WTC11 (cell line): ENCODE measurements at regions not wholly inside any gene's neighbourhood (a gene's known extent, or its start where the extent isn't known, plus 50 kb on each side); places are given as distances from the start of the nearest gene placed in this dataset.

Experiments
- ATAC-seq: fragments of 200-7000 bp; cut with Tn5 transposase; 2 replicates; pipeline ENCODE4 v1.10.0; 2021; ENCODE audit warnings: mild to moderate bottlenecking, moderate library complexity
- CTCF ChIA-PET: fragments of 300-600 bp; sonication (Branson Sonifier 250); formaldehyde crosslinking; loops from one replicate; lab custom pipeline; 2021; ENCODE audit warnings: antibody characterized with exemption; lab: Charles Lee
- POLR2A ChIA-PET: fragments of 350-600 bp; sonication (Branson Sonifier 250); formaldehyde crosslinking; loops from one replicate; lab custom pipeline; 2021; ENCODE audit warnings: antibody characterized with exemption; lab: Charles Lee
- DNase-seq: peaks from one replicate; pipeline ENCODE4 v3.0.0; 2021; ENCODE audit warnings: low spot score
- H3K27ac Mint-ChIP-seq: 2 replicates; pipeline ENCODE4 v1.8.0; 2021; ENCODE audit warnings: mixed read lengths
- H3K27me3 Mint-ChIP-seq: 2 replicates; pipeline ENCODE4 v1.8.0; 2021; ENCODE audit warnings: low read depth, mild to moderate bottlenecking, moderate library complexity, mixed read lengths
- H3K36me3 Mint-ChIP-seq: 2 replicates; pipeline ENCODE4 v1.8.0; 2021; ENCODE audit warnings: mixed read lengths
- H3K4me1 Mint-ChIP-seq: 2 replicates; pipeline ENCODE4 v1.8.0; 2022; ENCODE audit warnings: mixed read lengths
- H3K4me3 Mint-ChIP-seq: 2 replicates; pipeline ENCODE4 v1.8.0; 2021; ENCODE audit warnings: mild to moderate bottlenecking, moderate library complexity, mixed read lengths
- H3K9me3 Mint-ChIP-seq: 2 replicates; pipeline ENCODE4 v1.8.0; 2021; ENCODE audit warnings: mixed read lengths
- ARID4B ChIP-seq: sonication (generic); formaldehyde crosslinking; IDR thresholded peaks from 2 replicates; pipeline ENCODE4 v1.8.0; 2023; ENCODE audit warnings: missing genetic modification reagents, mild to moderate bottlenecking, borderline replicate concordance
- ATF1 ChIP-seq: sonication (generic); formaldehyde crosslinking; IDR thresholded peaks from 2 replicates; pipeline ENCODE4 v1.8.1; 2023; ENCODE audit warnings: mild to moderate bottlenecking, moderate library complexity, missing genetic modification reagents
- CBFB ChIP-seq: sonication (generic); formaldehyde crosslinking; IDR thresholded peaks from 2 replicates; pipeline ENCODE4 v1.8.1; 2022; ENCODE audit warnings: mild to moderate bottlenecking, low read depth, missing genetic modification reagents
- EMX1 ChIP-seq: fragments of 250-450 bp; sonication (Bioruptor Pico); IDR thresholded peaks from 2 replicates; pipeline ENCODE4 v1.8.0; 2021; ENCODE audit warnings: mild to moderate bottlenecking
- ETV6 ChIP-seq: sonication (generic); formaldehyde crosslinking; IDR thresholded peaks from 2 replicates; pipeline ENCODE4 v1.8.1; 2022; ENCODE audit warnings: mild to moderate bottlenecking, missing genetic modification reagents
- FOXP1 ChIP-seq: sonication (generic); formaldehyde crosslinking; IDR thresholded peaks from 2 replicates; pipeline ENCODE4 v1.8.0; 2022; ENCODE audit warnings: missing genetic modification reagents, mild to moderate bottlenecking, moderate library complexity, borderline replicate concordance
- GRHL2 ChIP-seq: fragments of 250-450 bp; sonication (Bioruptor Pico); IDR thresholded peaks from 2 replicates; pipeline ENCODE4 v1.8.0; 2022; ENCODE audit warnings: mild to moderate bottlenecking, moderate library complexity; ENCODE audit not compliant: insufficient replicate concordance, severe bottlenecking
- IRF2 ChIP-seq: sonication (generic); formaldehyde crosslinking; IDR thresholded peaks from 2 replicates; pipeline ENCODE4 v1.8.0; 2022; ENCODE audit warnings: low read depth, missing genetic modification reagents, borderline replicate concordance
- JUN ChIP-seq: sonication (generic); formaldehyde crosslinking; IDR thresholded peaks from 2 replicates; pipeline ENCODE4 v1.8.0; 2023; ENCODE audit warnings: mild to moderate bottlenecking, missing genetic modification reagents
- MLX ChIP-seq: sonication (generic); formaldehyde crosslinking; IDR thresholded peaks from 2 replicates; pipeline ENCODE4 v1.8.1; 2023; ENCODE audit warnings: mild to moderate bottlenecking, missing genetic modification reagents, moderate library complexity
- OVOL2 ChIP-seq: fragments of 250-450 bp; sonication (Bioruptor Pico); IDR thresholded peaks from 2 replicates; pipeline ENCODE4 v1.9.0; 2021; ENCODE audit warnings: mild to moderate bottlenecking, borderline replicate concordance
- TCF7 ChIP-seq: sonication (generic); formaldehyde crosslinking; IDR thresholded peaks from 2 replicates; pipeline ENCODE4 v1.8.0; 2022; ENCODE audit warnings: mild to moderate bottlenecking, low read depth, missing genetic modification reagents, moderate library complexity
- TEAD4 ChIP-seq: sonication (generic); formaldehyde crosslinking; IDR thresholded peaks from 2 replicates; pipeline ENCODE4 v1.8.0; 2022; ENCODE audit warnings: mild to moderate bottlenecking, missing genetic modification reagents
- ZNF138 ChIP-seq: sonication (generic); formaldehyde crosslinking; conservative IDR thresholded peaks from 2 replicates; pipeline ENCODE4 v1.8.1; 2022; ENCODE audit warnings: mild to moderate bottlenecking, moderate library complexity, missing genetic modification reagents
- ZNF423 ChIP-seq: fragments of 250-450 bp; sonication (Bioruptor Pico); IDR thresholded peaks from 2 replicates; pipeline ENCODE4 v2.1.2; 2022; ENCODE audit warnings: mild to moderate bottlenecking, moderate library complexity
- TF ChIP-seq, protein P1 (sequence below): sonication (generic); formaldehyde crosslinking; IDR thresholded peaks from 2 replicates; pipeline ENCODE4 v1.8.1; 2023; ENCODE audit warnings: mild to moderate bottlenecking, missing genetic modification reagents
- TF ChIP-seq, protein P2 (sequence below): sonication (generic); formaldehyde crosslinking; IDR thresholded peaks from 2 replicates; pipeline ENCODE4 v1.8.1; 2023; ENCODE audit warnings: mild to moderate bottlenecking, missing genetic modification reagents, moderate library complexity
- TF ChIP-seq, protein P3 (sequence below): sonication (generic); formaldehyde crosslinking; IDR thresholded peaks from 2 replicates; pipeline ENCODE4 v1.8.1; 2023; ENCODE audit warnings: mild to moderate bottlenecking, missing genetic modification reagents

DNA sequence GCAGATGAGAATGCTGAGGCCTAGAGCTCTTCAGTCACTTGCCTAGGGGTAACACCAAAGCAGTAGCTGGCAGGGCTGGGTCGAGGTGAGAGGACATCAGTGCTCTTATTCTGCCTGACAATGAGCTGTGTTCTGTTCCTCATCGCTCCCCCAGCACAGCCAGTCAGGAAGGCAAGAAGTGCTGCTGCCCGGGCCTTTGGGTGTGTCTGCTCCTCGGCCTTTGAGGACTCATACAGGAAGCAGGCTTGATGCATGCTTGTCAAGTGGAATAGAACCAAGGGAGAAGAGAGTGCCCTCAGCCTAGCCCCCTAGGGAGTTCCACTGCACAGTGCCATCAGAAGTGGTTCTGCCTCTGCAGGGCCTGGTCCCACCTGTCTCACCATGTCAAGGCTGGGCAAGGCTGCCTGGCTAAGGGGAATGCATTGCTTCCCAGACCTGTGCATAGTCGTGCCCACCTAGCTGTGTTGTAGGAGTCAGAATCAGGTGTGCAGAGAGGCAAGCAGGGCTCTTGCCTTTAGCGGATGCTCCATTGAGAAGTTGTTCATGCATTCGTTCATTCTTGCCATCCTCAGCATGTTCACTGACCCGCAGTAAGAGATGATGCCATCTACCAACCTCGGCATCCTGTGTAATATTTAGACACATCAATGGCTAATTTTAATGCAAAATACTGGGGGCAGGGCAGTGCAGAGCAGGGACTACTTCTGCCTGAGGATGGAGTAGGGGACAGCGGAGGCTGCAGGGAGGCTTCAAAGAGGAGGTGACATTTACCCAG is 156.6 kb downstream of the RPS24 start:
- H3K9me3 Mint-ChIP-seq: peaks cover 18% of the 10 kb centered on the region
- ChIA-PET CTCF (no interaction called here), POLR2A (no interaction called here)
- peaks cover 7% of the 10 kb centered on the region for H3K36me3 Mint-ChIP-seq
- no peak for ATAC-seq
- no peak for TF ChIP-seq ETV6 (CRISPR knock-in tag)
- no peak for DNase-seq
- no peaks in the 10 kb centered on the region; the same call in 1 of the 2 replicates for H3K27me3 Mint-ChIP-seq
- no peak overlapping the region for H3K27ac Mint-ChIP-seq
- no peaks in the 10 kb centered on the region; the same call in 1 of the 2 replicates for H3K4me1 Mint-ChIP-seq
- no peak overlapping the region for H3K4me3 Mint-ChIP-seq

DNA sequence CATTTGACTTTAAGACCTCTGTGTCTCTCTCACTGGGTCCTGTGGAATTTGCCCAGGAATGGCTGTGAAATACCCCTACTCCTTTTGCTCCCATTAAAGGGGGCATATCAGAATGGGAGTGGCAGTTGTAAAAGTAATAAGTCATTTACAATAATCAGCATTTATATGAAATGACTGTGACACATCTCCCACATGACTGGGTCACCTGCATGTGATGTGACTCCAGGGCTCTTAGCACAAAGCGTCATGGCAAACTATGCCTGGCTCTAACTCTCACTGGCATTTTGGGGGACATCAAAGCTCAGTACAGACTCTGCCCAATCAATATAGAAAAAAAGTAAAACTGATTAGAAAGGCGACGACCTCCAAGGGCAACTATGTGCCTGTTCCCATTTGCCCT is 157.6 kb downstream of the RPS24 start:
- no peak overlapping the region for H3K27ac Mint-ChIP-seq
- no peaks in the 10 kb centered on the region; the same call in 1 of the 2 replicates for H3K27me3 Mint-ChIP-seq

DNA sequence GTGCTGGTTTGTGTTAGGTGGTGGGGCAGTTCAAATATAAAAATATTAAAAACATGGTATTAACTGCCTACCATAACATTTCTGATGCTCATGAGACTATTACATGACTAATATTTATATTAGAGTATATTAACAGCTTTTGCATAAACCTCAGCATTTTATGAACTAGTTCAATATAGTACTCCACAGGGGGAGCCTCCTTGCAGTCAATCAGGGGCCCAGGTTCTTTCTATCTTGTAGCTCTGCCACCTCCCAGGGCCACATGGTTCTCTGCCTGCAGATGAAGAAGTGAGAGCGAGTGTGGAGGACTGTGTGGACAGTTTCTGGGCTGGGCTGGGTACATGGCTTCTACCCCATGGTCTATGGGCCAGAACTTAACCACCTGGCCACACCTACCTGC is 159.5 kb downstream of the RPS24 start:
- Mint-ChIP-seq H3K4me3 (no peak overlapping the region), H3K36me3 (peaks cover 7% of the 10 kb centered on the region), H3K4me1 (no peaks in the 10 kb centered on the region; the same call in 1 of the 2 replicates), H3K27me3 (no peaks in the 10 kb centered on the region; the same call in 1 of the 2 replicates), H3K9me3 (peaks cover 18% of the 10 kb centered on the region), H3K27ac (no peak overlapping the region)
- ChIA-PET POLR2A (no interaction called here), CTCF (no interaction called here)
- DNase-seq: no peak
- no peak for ATAC-seq
- no peak for TF ChIP-seq TCF7 (CRISPR knock-in tag)

More for the DNA sequence above, 157.6 kb downstream of the RPS24 start:
- H3K4me3 Mint-ChIP-seq: no peak overlapping the region
- peaks cover 7% of the 10 kb centered on the region for H3K36me3 Mint-ChIP-seq
- ChIA-PET CTCF (no interaction called here), POLR2A (no interaction called here)
- H3K4me1 Mint-ChIP-seq: no peaks in the 10 kb centered on the region; the same call in 1 of the 2 replicates
- TF ChIP-seq ZNF423 (CRISPR knock-in tag): no peak
- H3K9me3 Mint-ChIP-seq: peaks cover 18% of the 10 kb centered on the region
- ATAC-seq: no peak
- no peak for DNase-seq

DNA sequence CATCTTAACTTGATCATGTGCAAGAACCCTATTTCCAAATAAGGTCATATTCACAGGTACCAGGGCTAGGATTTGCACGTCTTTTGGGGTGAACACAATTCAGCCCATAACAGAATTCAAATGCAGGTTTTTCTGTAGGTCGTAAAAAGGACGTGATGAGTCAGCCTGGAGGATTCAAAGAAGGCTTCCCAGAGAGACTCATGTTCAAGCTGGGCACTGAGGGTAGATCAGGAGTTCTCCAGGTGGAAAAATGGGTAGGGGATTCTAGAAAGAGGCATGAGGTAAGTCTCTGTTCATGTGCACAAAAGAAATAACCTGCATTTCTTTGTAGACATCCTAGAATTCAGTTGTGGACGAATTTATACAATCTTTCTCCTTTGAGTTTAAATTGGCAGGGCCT is 160.4 kb downstream of the RPS24 start:
- peaks cover 18% of the 10 kb centered on the region for H3K9me3 Mint-ChIP-seq
- DNase-seq (no peak), ATAC-seq (no peak)
- peaks cover 7% of the 10 kb centered on the region for H3K36me3 Mint-ChIP-seq
- POLR2A ChIA-PET: no interaction called here
- CTCF ChIA-PET: interaction anchor here (1.6 kb wide), 1 partner anchor 146 kb away, joined by 6 read pairs; no protein-coding TSS in a partner anchor
- H3K4me3 Mint-ChIP-seq: no peak overlapping the region
- no peak overlapping the region for H3K27ac Mint-ChIP-seq
- no peaks in the 10 kb centered on the region; the same call in 1 of the 2 replicates for H3K27me3 Mint-ChIP-seq
- H3K4me1 Mint-ChIP-seq: no peaks in the 10 kb centered on the region; the same call in 1 of the 2 replicates
- TF ChIP-seq EMX1 (CRISPR knock-in tag) (no peak), OVOL2 (CRISPR knock-in tag) (no peak), MLX (CRISPR knock-in tag) (no peak), ZNF138 (no peak), TEAD4 (CRISPR knock-in tag) (no peak), ARID4B (no peak), CBFB (CRISPR knock-in tag) (no peak), ATF1 (CRISPR knock-in tag) (no peak), IRF2 (no peak), GRHL2 (CRISPR knock-in tag) (no peak), JUN (CRISPR knock-in tag) (no peak), FOXP1 (CRISPR knock-in tag) (no peak)
- TF ChIP-seq, protein P1, sequence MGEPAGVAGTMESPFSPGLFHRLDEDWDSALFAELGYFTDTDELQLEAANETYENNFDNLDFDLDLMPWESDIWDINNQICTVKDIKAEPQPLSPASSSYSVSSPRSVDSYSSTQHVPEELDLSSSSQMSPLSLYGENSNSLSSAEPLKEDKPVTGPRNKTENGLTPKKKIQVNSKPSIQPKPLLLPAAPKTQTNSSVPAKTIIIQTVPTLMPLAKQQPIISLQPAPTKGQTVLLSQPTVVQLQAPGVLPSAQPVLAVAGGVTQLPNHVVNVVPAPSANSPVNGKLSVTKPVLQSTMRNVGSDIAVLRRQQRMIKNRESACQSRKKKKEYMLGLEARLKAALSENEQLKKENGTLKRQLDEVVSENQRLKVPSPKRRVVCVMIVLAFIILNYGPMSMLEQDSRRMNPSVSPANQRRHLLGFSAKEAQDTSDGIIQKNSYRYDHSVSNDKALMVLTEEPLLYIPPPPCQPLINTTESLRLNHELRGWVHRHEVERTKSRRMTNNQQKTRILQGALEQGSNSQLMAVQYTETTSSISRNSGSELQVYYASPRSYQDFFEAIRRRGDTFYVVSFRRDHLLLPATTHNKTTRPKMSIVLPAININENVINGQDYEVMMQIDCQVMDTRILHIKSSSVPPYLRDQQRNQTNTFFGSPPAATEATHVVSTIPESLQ: no peak
- TF ChIP-seq, protein P2, sequence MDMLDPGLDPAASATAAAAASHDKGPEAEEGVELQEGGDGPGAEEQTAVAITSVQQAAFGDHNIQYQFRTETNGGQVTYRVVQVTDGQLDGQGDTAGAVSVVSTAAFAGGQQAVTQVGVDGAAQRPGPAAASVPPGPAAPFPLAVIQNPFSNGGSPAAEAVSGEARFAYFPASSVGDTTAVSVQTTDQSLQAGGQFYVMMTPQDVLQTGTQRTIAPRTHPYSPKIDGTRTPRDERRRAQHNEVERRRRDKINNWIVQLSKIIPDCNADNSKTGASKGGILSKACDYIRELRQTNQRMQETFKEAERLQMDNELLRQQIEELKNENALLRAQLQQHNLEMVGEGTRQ (CRISPR knock-in tag): no peak
- TF ChIP-seq, protein P3, sequence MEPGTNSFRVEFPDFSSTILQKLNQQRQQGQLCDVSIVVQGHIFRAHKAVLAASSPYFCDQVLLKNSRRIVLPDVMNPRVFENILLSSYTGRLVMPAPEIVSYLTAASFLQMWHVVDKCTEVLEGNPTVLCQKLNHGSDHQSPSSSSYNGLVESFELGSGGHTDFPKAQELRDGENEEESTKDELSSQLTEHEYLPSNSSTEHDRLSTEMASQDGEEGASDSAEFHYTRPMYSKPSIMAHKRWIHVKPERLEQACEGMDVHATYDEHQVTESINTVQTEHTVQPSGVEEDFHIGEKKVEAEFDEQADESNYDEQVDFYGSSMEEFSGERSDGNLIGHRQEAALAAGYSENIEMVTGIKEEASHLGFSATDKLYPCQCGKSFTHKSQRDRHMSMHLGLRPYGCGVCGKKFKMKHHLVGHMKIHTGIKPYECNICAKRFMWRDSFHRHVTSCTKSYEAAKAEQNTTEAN: no peak
